Spleen (tissue), 7 donors: ENCODE measurements at regions not wholly inside any gene's neighbourhood (a gene's known extent, or its start where the extent isn't known, plus 50 kb on each side); places are given as distances from the start of the nearest gene placed in this dataset.

Source experiments
- CTCF ChIP-seq, 11 experiments: fragments of 200-600 bp in 7 of 11; fragments of 450-650 bp in 4 of 11; sonication (generic) in 4 of 11; IDR thresholded peaks in 8 of 11; conservative IDR thresholded peaks in 3 of 11; 1 replicate in 7 of 11; 2 replicates in 4 of 11; pipeline versions ENCODE4 v1.4.0 to v1.8.0; 2016 to 2021; ENCODE audit warnings: antibody characterized with exemption in 11 of 11, inconsistent platforms in 4 of 11, mild to moderate bottlenecking in 1 of 11
- POLR2A ChIP-seq, 3 donors: fragments of 450-650 bp; IDR thresholded peaks; one replicate each; pipeline ENCODE4 v1.5.1; 2017; ENCODE audit warnings: antibody characterized with exemption in 3 of 3, mild to moderate bottlenecking in 1 of 3
- donor health status: DM: no; HTN: no; CAD: no; lungs with moderate emphysema.
- donor health status: DM: no; HTN: no; CAD: no.
- donor health status: DM: no; HTN: no; CAD: no.

GRCh38 chr2:7437141-7437540 lies 519.9 kb downstream of the RNF144A start:
- no peak for TF ChIP-seq CTCF (IDR thresholded peaks at IDR 0.05 in 8 of 11, conservative IDR thresholded peaks at IDR 0.05 in 3 of 11)
- no peak for TF ChIP-seq POLR2A (IDR thresholded peaks at IDR 0.05)
